ENCODE measurements at regions not wholly inside any gene's neighbourhood (a gene's known extent, or its start where the extent isn't known, plus 50 kb on each side); places are given as distances from the start of the nearest gene placed in this dataset.

DNA sequence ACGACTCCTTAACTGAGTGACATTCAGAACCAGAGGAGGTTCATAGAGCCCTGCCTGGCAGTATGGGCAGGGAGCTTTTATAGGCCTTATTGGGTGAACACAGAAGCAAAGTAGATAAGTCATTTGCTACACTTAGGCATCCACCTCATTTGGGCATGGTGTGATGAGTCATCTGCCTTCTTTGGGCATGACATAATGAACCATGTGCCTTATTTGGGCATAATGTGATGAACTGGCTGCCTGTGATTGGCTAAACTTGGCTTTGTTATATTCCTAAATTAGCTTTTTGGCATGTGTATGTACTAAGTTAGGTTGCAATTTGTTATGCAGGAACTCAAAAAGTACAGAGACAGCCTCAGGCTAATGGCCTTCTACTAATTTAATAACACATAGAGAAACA lies 2210.2 kb upstream of the PCDH20 start:
- no peak for TF ChIP-seq EZH2phosphoT487 (IDR thresholded peaks at IDR 0.05; ENCODE audit: borderline replicate concordance, low read length)
- TF ChIP-seq, protein P1, sequence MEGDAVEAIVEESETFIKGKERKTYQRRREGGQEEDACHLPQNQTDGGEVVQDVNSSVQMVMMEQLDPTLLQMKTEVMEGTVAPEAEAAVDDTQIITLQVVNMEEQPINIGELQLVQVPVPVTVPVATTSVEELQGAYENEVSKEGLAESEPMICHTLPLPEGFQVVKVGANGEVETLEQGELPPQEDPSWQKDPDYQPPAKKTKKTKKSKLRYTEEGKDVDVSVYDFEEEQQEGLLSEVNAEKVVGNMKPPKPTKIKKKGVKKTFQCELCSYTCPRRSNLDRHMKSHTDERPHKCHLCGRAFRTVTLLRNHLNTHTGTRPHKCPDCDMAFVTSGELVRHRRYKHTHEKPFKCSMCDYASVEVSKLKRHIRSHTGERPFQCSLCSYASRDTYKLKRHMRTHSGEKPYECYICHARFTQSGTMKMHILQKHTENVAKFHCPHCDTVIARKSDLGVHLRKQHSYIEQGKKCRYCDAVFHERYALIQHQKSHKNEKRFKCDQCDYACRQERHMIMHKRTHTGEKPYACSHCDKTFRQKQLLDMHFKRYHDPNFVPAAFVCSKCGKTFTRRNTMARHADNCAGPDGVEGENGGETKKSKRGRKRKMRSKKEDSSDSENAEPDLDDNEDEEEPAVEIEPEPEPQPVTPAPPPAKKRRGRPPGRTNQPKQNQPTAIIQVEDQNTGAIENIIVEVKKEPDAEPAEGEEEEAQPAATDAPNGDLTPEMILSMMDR (IDR thresholded peaks at IDR 0.05; ENCODE audit: low read depth, low read length, poor library complexity, severe bottlenecking): no peak
